Caco-2 (cell line): ENCODE measurements at regions not wholly inside any gene's neighbourhood (a gene's known extent, or its start where the extent isn't known, plus 50 kb on each side); places are given as distances from the start of the nearest gene placed in this dataset.
A peak's percentile ranks its signal among the peaks of the same experiment; 100 is the strongest.

Experiments
- BruUV-seq: library from RNA; stranded (reverse); fragments of 400-500 nt; replicated peaks from 2 replicates; lab custom pipeline; 2021; lab: Mats Ljungman, UMichigan
- CTCF ChIA-PET: fragments of 300-600 bp; sonication (Branson Sonifier 250); formaldehyde crosslinking; loops from one replicate; lab custom pipeline; 2022; ENCODE audit warnings: antibody characterized with exemption; lab: Charles Lee
- POLR2A ChIA-PET: fragments of 300-600 bp; sonication (Branson Sonifier 250); formaldehyde crosslinking; loops from one replicate; lab custom pipeline; 2022; ENCODE audit warnings: antibody characterized with exemption; lab: Charles Lee
- DNase-seq, 2 experiments: peaks; one replicate each; pipeline versions ENCODE4 v3.0.0 to v3.0.0-alpha.2; 2020 to 2022
- H3K27me3 ChIP-seq: replicated peaks from 2 replicates; pipeline ENCODE4 v1.6.0; 2011; ENCODE audit warnings: low read length; ENCODE audit not compliant: control insufficient read depth, insufficient read depth
- H3K36me3 ChIP-seq: 2 replicates; pipeline ENCODE4 v1.5.1; 2011; ENCODE audit warnings: low read length; ENCODE audit not compliant: control insufficient read depth, insufficient read depth
- H3K4me1 ChIP-seq: fragments of 250-450 bp; sonication (Bioruptor Pico); 2 replicates; pipeline ENCODE4 v1.5.1; 2020; ENCODE audit warnings: mild to moderate bottlenecking
- H3K4me3 ChIP-seq: 2 replicates; pipeline ENCODE4 v1.5.1; 2011; ENCODE audit warnings: low read depth, mild to moderate bottlenecking, control low read depth, low read length
- H3K9me3 ChIP-seq: fragments of 250-450 bp; sonication (Bioruptor Pico); 2 replicates; pipeline ENCODE4 v1.5.1; 2020; ENCODE audit warnings: mild to moderate bottlenecking, moderate library complexity
- H3K27ac Mint-ChIP-seq: one replicate; pipeline ENCODE4 v1.8.0; 2022; ENCODE audit warnings: mixed read lengths; ENCODE audit not compliant: unreplicated experiment
- H3K27me3 Mint-ChIP-seq: one replicate; pipeline ENCODE4 v1.8.0; 2022; ENCODE audit warnings: mixed read lengths; ENCODE audit not compliant: insufficient read depth, unreplicated experiment
- H3K36me3 Mint-ChIP-seq: one replicate; pipeline ENCODE4 v1.8.0; 2022; ENCODE audit warnings: mild to moderate bottlenecking, mixed read lengths; ENCODE audit not compliant: insufficient read depth, unreplicated experiment
- H3K4me1 Mint-ChIP-seq: one replicate; pipeline ENCODE4 v1.8.0; 2022; ENCODE audit warnings: low read depth, mixed read lengths; ENCODE audit not compliant: unreplicated experiment
- H3K4me3 Mint-ChIP-seq: one replicate; pipeline ENCODE4 v1.8.0; 2022; ENCODE audit warnings: mild to moderate bottlenecking, moderate library complexity, mixed read lengths; ENCODE audit not compliant: unreplicated experiment
- H3K9me3 Mint-ChIP-seq: one replicate; pipeline ENCODE4 v1.8.0; 2022; ENCODE audit warnings: mixed read lengths; ENCODE audit not compliant: unreplicated experiment
- intact Hi-C: fragments of 100-400 bp; cut with micrococcal nuclease; formaldehyde crosslinking; loops from one replicate; pipeline ENCODE4 v1.10.0; 2022; ENCODE audit not compliant: unreplicated experiment
- TF ChIP-seq, protein P1 (sequence below), 2 experiments: fragments of 200-600 bp in 1 of 2; IDR thresholded peaks; 1 replicate in 1 of 2; 2 replicates in 1 of 2; pipeline versions ENCODE4 v1.5.1 to v1.8.0; 2011 to 2022; ENCODE audit warnings: antibody characterized with exemption in 1 of 2, control low read depth in 1 of 2, inconsistent platforms in 1 of 2, low read depth in 1 of 2, low read length in 1 of 2, mild to moderate bottlenecking in 1 of 2, moderate library complexity in 1 of 2; ENCODE audit not compliant: insufficient read depth in 1 of 2, severe bottlenecking in 1 of 2, unreplicated experiment in 1 of 2

DNA sequence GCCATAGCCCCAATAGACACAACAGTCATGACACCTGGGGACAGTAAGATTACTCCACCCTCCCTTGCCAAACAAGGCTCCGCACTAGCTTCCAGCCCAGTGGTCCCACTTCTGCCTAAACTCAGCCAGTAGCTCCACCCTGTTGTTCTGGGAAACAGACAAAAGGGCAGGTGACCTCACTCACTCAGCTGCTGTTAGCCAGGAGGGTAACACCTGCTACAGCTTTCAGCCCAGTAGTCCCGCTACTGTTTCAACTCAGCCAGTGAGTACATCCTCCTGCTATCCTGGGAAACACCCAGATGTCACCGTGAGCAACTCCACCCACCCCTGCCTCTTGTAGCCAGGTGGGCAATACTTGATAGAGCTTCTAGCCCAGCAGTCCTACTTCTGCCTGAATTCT lies 162.7 kb upstream of the CPXCR1 start:
- H3K9me3 Mint-ChIP-seq = peaks cover 5% of the 10 kb centered on the region
- H3K36me3 Mint-ChIP-seq = no peaks in the 10 kb centered on the region
- no peak for DNase-seq
- intact Hi-C loops = no loop called here
- H3K27ac Mint-ChIP-seq = no peak overlapping the region
- TF ChIP-seq, protein P1, sequence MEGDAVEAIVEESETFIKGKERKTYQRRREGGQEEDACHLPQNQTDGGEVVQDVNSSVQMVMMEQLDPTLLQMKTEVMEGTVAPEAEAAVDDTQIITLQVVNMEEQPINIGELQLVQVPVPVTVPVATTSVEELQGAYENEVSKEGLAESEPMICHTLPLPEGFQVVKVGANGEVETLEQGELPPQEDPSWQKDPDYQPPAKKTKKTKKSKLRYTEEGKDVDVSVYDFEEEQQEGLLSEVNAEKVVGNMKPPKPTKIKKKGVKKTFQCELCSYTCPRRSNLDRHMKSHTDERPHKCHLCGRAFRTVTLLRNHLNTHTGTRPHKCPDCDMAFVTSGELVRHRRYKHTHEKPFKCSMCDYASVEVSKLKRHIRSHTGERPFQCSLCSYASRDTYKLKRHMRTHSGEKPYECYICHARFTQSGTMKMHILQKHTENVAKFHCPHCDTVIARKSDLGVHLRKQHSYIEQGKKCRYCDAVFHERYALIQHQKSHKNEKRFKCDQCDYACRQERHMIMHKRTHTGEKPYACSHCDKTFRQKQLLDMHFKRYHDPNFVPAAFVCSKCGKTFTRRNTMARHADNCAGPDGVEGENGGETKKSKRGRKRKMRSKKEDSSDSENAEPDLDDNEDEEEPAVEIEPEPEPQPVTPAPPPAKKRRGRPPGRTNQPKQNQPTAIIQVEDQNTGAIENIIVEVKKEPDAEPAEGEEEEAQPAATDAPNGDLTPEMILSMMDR (IDR thresholded peaks at IDR 0.05; ENCODE audit: insufficient read depth in 1 of 2, low read depth in 1 of 2, low read length in 1 of 2, severe bottlenecking in 1 of 2, unreplicated experiment in 1 of 2) = no peak
- CTCF ChIA-PET = no interaction called here
- Histone ChIP-seq H3K9me3 (no peaks in the 10 kb centered on the region), H3K27me3 (no peaks in the 10 kb centered on the region), H3K4me3 (no peak overlapping the region), H3K4me1 (no peaks in the 10 kb centered on the region), H3K36me3 (no peaks in the 10 kb centered on the region)
- H3K4me3 Mint-ChIP-seq = no peak overlapping the region
- no TSS peak for BruUV-seq
- H3K4me1 Mint-ChIP-seq = no peaks in the 10 kb centered on the region
- POLR2A ChIA-PET = no interaction called here
- H3K27me3 Mint-ChIP-seq = no peaks in the 10 kb centered on the region

DNA sequence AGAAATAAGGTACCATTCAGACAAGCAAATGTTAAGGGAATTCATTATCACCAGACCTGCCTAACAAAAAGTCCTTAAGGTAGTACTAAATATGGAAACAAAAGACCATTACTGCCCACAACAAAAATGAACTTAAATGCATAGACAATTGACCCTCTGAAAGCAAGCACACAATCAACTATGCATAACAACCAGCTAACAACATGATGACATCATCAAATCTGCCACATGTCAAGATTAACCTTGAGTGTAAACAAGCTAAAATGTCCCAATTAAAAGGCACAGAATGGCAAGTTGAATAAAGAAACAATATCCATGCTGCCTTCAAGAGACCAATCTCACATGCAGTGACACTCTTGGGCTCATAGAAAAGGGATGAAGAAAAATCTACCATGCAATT lies 160.7 kb upstream of the CPXCR1 start:
- CTCF ChIA-PET = no interaction called here
- POLR2A ChIA-PET = no interaction called here
- Histone ChIP-seq H3K27me3 (no peaks in the 10 kb centered on the region), H3K36me3 (no peaks in the 10 kb centered on the region), H3K4me3 (no peak overlapping the region), H3K9me3 (no peaks in the 10 kb centered on the region), H3K4me1 (no peaks in the 10 kb centered on the region)
- H3K27ac Mint-ChIP-seq = no peak overlapping the region
- H3K4me3 Mint-ChIP-seq = no peak overlapping the region
- H3K36me3 Mint-ChIP-seq = no peaks in the 10 kb centered on the region
- TF ChIP-seq, protein P1 (IDR thresholded peaks at IDR 0.05; ENCODE audit: insufficient read depth in 1 of 2, low read depth in 1 of 2, low read length in 1 of 2, severe bottlenecking in 1 of 2, unreplicated experiment in 1 of 2) = no peak
- no TSS peak for BruUV-seq
- no peaks in the 10 kb centered on the region for H3K27me3 Mint-ChIP-seq
- DNase-seq = no peak
- H3K4me1 Mint-ChIP-seq = no peaks in the 10 kb centered on the region
- peaks cover 5% of the 10 kb centered on the region for H3K9me3 Mint-ChIP-seq
- intact Hi-C loops = no loop called here

DNA sequence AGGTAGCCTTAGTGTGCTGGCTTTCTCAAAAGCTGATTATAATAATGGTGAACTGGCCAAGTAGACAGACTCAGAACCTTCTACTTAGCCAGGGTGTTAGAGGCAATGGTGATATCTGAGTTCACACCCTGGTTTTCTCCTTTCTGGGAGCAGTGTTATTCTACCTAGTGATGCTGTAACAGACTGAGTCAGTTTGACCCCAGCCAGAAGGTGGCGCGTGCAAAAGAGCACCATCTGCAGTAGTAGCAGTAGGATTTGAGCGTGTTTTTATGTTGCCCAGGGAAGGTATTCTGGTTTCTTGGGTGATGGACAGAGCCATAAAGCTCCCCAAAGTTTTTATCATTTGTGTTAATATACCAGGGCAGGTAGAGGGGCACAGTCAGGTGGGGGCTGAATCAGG lies 143.8 kb upstream of the CPXCR1 start:
- no peaks in the 10 kb centered on the region for H3K27me3 ChIP-seq
- Mint-ChIP-seq H3K4me3 (no peak overlapping the region), H3K36me3 (no peaks in the 10 kb centered on the region), H3K27ac (peak overlapping the region; percentile 79), H3K27me3 (no peaks in the 10 kb centered on the region), H3K4me1 (no peaks in the 10 kb centered on the region), H3K9me3 (peaks cover 20% of the 10 kb centered on the region)
- BruUV-seq = no TSS peak
- intact Hi-C loops = no loop called here
- peaks cover 31% of the 10 kb centered on the region for H3K4me1 ChIP-seq
- DNase-seq = no peak
- CTCF ChIA-PET = no interaction called here
- POLR2A ChIA-PET = no interaction called here
- TF ChIP-seq, protein P1 (IDR thresholded peaks at IDR 0.05; ENCODE audit: insufficient read depth in 1 of 2, low read depth in 1 of 2, low read length in 1 of 2, severe bottlenecking in 1 of 2, unreplicated experiment in 1 of 2) = no peak
- H3K4me3 ChIP-seq = no peak overlapping the region
- no peaks in the 10 kb centered on the region for H3K36me3 ChIP-seq
- no peaks in the 10 kb centered on the region for H3K9me3 ChIP-seq
